GM18858 (cell line): ENCODE measurements at regions not wholly inside any gene's neighbourhood (a gene's known extent, or its start where the extent isn't known, plus 50 kb on each side); places are given as distances from the start of the nearest gene placed in this dataset.

Experiments used
- ATAC-seq: cut with Tn5 transposase; IDR thresholded peaks from one replicate; pipeline ENCODE4 v1.9.1; 2021; ENCODE audit not compliant: unreplicated experiment

GRCh38 chr13:85492283-85492682, 306.9 kb downstream of the SLITRK6 start:
- no peak for ATAC-seq

- no peak for ATAC-seq
Observed at GRCh38 chr13:85486663-85487062, 312.6 kb downstream of the SLITRK6 start.

GRCh38 chr13:85473144-85473543, 326.1 kb downstream of the SLITRK6 start:
- no peak for ATAC-seq

GRCh38 chr13:85469320-85469719, 329.9 kb downstream of the SLITRK6 start:
- ATAC-seq = no peak

- ATAC-seq = no peak
Observed at GRCh38 chr13:85462792-85463425, 336.3 kb downstream of the SLITRK6 start.

- no peak for ATAC-seq
Observed at GRCh38 chr13:85461621-85462020, 337.6 kb downstream of the SLITRK6 start.

GRCh38 chr13:85445534-85445933, 353.7 kb downstream of the SLITRK6 start:
- no peak for ATAC-seq

GRCh38 chr13:85441975-85442374, 357.2 kb downstream of the SLITRK6 start:
- no peak for ATAC-seq

GRCh38 chr13:85441364-85441763, 357.9 kb downstream of the SLITRK6 start:
- ATAC-seq = no peak

GRCh38 chr13:85436029-85436428, 363.2 kb downstream of the SLITRK6 start:
- ATAC-seq = no peak

- ATAC-seq = no peak
Observed at GRCh38 chr13:85434927-85435326, 364.3 kb downstream of the SLITRK6 start.

- ATAC-seq = no peak
Observed at GRCh38 chr13:85432881-85433280, 366.3 kb downstream of the SLITRK6 start.

- no peak for ATAC-seq
Observed at GRCh38 chr13:85431720-85432119, 367.5 kb downstream of the SLITRK6 start.

GRCh38 chr13:85430216-85430794, 368.9 kb downstream of the SLITRK6 start:
- ATAC-seq = no peak

- ATAC-seq = no peak
Observed at GRCh38 chr13:85427416-85427815, 371.8 kb downstream of the SLITRK6 start.

GRCh38 chr13:85420136-85420535, 379.1 kb downstream of the SLITRK6 start:
- ATAC-seq = no peak

- no peak for ATAC-seq
Observed at GRCh38 chr13:85419611-85420010, 379.6 kb downstream of the SLITRK6 start.

- no peak for ATAC-seq
Observed at GRCh38 chr13:85417807-85418206, 381.4 kb downstream of the SLITRK6 start.

GRCh38 chr13:85413664-85414063, 385.6 kb downstream of the SLITRK6 start:
- ATAC-seq = no peak

- ATAC-seq = no peak
Observed at GRCh38 chr13:85412448-85412847, 386.8 kb downstream of the SLITRK6 start.

- no peak for ATAC-seq
Observed at GRCh38 chr13:85411591-85411990, 387.6 kb downstream of the SLITRK6 start.

- no peak for ATAC-seq
Observed at GRCh38 chr13:85408415-85408814, 390.8 kb downstream of the SLITRK6 start.
